ENCODE measurements at regions not wholly inside any gene's neighbourhood (a gene's known extent, or its start where the extent isn't known, plus 50 kb on each side); places are given as distances from the start of the nearest gene placed in this dataset.

DNA sequence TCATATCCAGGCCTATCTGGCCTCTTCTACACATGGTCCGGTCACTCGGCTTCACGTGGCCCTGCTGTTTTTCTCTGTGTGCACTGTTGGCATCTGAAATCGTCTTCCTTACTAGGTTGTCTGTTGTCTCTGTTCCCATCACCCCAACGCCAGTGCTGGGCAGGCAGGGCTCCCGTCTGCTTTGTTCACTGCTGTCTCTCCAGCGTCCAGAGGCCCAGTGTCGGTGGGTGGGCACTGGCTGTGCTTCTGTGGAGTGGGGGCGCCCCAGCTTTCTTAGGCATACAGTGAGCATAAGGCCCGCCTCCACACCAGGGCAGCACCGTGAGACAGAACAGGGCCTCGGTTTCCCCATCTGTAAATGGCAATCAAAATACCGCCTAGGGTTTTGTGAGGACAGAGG, 153.1 kb downstream of the BCL11B start:
- H3K27me3 Mint-ChIP-seq (ENCODE audit: insufficient read depth, unreplicated experiment) = peaks cover 11% of the 10 kb centered on the region
- Histone ChIP-seq H3K36me3 (ENCODE audit: control insufficient read depth, insufficient read depth, low read length) (no peaks in the 10 kb centered on the region), H3K9me3 (no peaks in the 10 kb centered on the region), H3K4me1 (no peaks in the 10 kb centered on the region), H3K4me3 (ENCODE audit: low read depth, low read length) (no peak overlapping the region), H3K27me3 (replicated peaks; ENCODE audit: control insufficient read depth, insufficient read depth, low read length) (no peaks in the 10 kb centered on the region)
- H3K36me3 Mint-ChIP-seq (ENCODE audit: insufficient read depth, unreplicated experiment) = no peaks in the 10 kb centered on the region
- no peaks in the 10 kb centered on the region for H3K9me3 Mint-ChIP-seq (ENCODE audit: unreplicated experiment)
- ChIA-PET POLR2A (no interaction called here), CTCF (no interaction called here)
- DNase-seq = no peak
- intact Hi-C loops (cut with micrococcal nuclease; ENCODE audit: unreplicated experiment) = no loop called here
- no TSS peak for BruUV-seq (replicated peaks)
- TF ChIP-seq, protein P1, sequence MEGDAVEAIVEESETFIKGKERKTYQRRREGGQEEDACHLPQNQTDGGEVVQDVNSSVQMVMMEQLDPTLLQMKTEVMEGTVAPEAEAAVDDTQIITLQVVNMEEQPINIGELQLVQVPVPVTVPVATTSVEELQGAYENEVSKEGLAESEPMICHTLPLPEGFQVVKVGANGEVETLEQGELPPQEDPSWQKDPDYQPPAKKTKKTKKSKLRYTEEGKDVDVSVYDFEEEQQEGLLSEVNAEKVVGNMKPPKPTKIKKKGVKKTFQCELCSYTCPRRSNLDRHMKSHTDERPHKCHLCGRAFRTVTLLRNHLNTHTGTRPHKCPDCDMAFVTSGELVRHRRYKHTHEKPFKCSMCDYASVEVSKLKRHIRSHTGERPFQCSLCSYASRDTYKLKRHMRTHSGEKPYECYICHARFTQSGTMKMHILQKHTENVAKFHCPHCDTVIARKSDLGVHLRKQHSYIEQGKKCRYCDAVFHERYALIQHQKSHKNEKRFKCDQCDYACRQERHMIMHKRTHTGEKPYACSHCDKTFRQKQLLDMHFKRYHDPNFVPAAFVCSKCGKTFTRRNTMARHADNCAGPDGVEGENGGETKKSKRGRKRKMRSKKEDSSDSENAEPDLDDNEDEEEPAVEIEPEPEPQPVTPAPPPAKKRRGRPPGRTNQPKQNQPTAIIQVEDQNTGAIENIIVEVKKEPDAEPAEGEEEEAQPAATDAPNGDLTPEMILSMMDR (IDR thresholded peaks at IDR 0.05; ENCODE audit: insufficient read depth in 1 of 2, low read depth in 1 of 2, low read length in 1 of 2, severe bottlenecking in 1 of 2, unreplicated experiment in 1 of 2) = no peak
- no peak overlapping the region for H3K27ac Mint-ChIP-seq (ENCODE audit: unreplicated experiment)
- no peaks in the 10 kb centered on the region for H3K4me1 Mint-ChIP-seq (ENCODE audit: low read depth, unreplicated experiment)
- no peak overlapping the region for H3K4me3 Mint-ChIP-seq (ENCODE audit: unreplicated experiment)

Data from Caco-2 (cell line).